Astrocyte (in vitro differentiated cells and primary cell): ENCODE measurements at regions not wholly inside any gene's neighbourhood (a gene's known extent, or its start where the extent isn't known, plus 50 kb on each side); places are given as distances from the start of the nearest gene placed in this dataset.
"Not testable (repeated sequence)": the region's sequence is repeated elsewhere in the genome, so short reads cannot be mapped to it uniquely, and the experiment has no call there.

ENCODE experiments used
- EZH2 ChIP-seq: IDR thresholded peaks from 2 replicates; pipeline ENCODE4 v1.6.1; 2012; ENCODE audit warnings: mild to moderate bottlenecking, low read length, inconsistent platforms; ENCODE audit not compliant: insufficient read depth
- TF ChIP-seq, protein P1 (sequence below): IDR thresholded peaks from 2 replicates; pipeline ENCODE4 v1.5.1; 2011; ENCODE audit warnings: low read depth, mild to moderate bottlenecking, inconsistent platforms, low read length, moderate library complexity; ENCODE audit not compliant: insufficient read depth

DNA sequence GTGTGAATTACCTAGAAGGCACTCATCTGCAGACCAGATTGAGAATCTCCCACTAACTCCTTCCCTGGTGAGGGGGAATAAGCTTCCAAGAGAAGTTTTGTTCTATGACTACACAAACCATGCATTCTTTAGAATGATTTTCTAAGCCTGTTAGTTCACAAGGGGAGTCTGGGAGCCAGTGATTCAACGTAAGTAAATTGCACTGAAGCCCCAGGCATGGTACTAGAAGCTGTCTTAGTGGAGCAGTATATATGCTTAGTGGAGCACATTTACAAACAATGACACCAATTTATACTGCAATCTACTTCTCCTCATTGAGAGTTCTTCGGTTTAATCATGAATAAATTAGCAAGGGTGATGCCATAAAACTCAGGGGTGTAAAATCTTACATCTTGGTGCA, 209.9 kb upstream of the LRRC61 start:
- TF ChIP-seq, protein P1, sequence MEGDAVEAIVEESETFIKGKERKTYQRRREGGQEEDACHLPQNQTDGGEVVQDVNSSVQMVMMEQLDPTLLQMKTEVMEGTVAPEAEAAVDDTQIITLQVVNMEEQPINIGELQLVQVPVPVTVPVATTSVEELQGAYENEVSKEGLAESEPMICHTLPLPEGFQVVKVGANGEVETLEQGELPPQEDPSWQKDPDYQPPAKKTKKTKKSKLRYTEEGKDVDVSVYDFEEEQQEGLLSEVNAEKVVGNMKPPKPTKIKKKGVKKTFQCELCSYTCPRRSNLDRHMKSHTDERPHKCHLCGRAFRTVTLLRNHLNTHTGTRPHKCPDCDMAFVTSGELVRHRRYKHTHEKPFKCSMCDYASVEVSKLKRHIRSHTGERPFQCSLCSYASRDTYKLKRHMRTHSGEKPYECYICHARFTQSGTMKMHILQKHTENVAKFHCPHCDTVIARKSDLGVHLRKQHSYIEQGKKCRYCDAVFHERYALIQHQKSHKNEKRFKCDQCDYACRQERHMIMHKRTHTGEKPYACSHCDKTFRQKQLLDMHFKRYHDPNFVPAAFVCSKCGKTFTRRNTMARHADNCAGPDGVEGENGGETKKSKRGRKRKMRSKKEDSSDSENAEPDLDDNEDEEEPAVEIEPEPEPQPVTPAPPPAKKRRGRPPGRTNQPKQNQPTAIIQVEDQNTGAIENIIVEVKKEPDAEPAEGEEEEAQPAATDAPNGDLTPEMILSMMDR: not testable (repeated sequence)
- TF ChIP-seq EZH2: not testable (repeated sequence)
